ENCODE measurements at regions not wholly inside any gene's neighbourhood (a gene's known extent, or its start where the extent isn't known, plus 50 kb on each side); places are given as distances from the start of the nearest gene placed in this dataset.
"Not testable (repeated sequence)": the region's sequence is repeated elsewhere in the genome, so short reads cannot be mapped to it uniquely, and the experiment has no call there.

DNA sequence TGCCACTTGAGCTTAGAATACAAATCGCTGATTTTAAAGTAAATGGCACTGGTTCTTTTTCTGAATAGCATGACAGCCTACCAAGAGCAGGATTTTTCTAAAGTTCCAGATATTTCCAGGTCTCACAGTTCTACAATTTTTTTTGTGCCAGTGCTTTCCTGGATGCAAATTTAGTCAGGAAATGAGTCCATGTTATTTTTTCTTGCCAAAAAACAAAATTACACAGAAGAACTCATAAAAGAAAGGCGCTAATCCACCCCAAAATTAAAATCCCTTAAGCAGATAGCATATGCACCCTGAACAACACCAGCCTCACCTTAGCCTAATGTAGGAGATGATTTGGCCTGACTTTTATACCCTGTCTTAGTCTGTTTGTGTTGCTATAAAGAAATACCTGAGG, 86.4 kb upstream of the ARG1 start:
- no peak overlapping the region for H3K27ac ChIP-seq
- no peak for DNase-seq (ENCODE audit: low read depth, low spot score)

DNA sequence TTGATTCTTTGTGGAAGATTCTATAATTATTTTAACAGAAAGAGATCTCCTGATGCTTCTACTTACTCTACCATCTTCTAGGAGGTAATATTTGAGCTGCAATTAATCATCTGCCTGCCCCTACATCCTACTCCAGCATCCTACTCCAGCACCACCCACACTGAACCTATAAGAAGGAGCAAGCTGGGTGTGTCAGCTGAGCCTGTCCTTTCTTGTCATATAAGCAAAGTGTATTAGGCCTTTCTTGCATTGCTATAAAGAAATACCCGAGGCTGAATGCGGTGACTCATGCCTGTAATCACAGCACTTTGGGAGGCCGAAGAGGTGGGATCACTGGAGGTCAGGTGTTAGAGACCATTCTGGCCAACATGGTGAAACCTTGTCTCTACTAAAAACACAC, 84.2 kb upstream of the ARG1 start:
- peak; percentile 40 for DNase-seq (ENCODE audit: low read depth, low spot score)
- H3K27ac ChIP-seq, result no peak overlapping the region

DNA sequence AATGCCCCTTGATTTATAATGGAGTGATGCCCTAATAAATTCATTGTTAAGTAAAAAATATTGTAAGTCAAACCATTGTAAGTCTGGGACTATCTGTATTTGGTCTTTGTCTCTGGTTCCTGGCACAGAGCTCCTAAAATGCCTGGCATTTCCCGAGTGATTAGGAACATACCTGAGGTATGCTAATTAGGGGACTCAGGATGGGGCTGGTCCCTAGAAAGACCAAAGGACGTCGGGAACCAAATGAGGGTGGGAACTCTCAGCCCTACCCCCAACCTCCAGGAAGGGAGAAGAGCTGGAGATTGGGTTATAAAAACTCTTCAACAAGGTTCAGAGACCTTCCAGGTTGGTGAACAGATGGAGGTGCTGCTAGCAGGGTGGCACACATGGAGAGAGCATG, 82.6 kb upstream of the ARG1 start:
- no peak for DNase-seq (ENCODE audit: low read depth, low spot score)
- no peak overlapping the region for H3K27ac ChIP-seq

GRCh38 chr6:131492932-131493573, 80.0 kb upstream of the ARG1 start:
- no peak for DNase-seq (ENCODE audit: low read depth, low spot score)
- no peak overlapping the region for H3K27ac ChIP-seq

DNA sequence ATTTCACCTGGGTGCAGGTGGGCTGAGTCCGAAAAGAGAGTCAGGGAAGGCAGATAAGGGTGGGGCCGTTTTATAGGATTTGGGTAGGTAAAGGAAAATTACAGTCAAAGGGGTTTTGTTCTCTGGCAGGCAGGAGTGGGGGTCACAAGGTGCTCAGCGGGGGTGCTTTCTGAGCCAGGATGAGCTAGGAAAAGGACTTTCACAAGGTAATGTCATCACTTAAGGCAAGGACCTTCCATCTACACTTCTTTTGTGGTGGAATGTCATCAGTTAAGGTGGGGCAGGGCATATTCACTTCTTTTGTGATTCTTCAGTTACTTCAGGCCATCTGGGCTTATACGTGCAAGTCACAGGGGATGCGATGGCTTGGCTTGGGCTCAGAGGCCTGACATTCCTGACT, 68.6 kb upstream of the ARG1 start:
- H3K27ac ChIP-seq; DNase-seq (ENCODE audit: low read depth, low spot score): not testable (repeated sequence)

GRCh38 chr6:131510094-131510493, 62.9 kb upstream of the ARG1 start:
- H3K27ac ChIP-seq, result no peak overlapping the region
- no peak for DNase-seq (ENCODE audit: low read depth, low spot score)

- H3K27ac ChIP-seq, result no peak overlapping the region
- DNase-seq (ENCODE audit: low read depth, low spot score), result no peak
Observed at GRCh38 chr6:131510591-131510990, 62.4 kb upstream of the ARG1 start.

GRCh38 chr6:131519670-131520436, 53.2 kb upstream of the ARG1 start:
- peak; percentile 6 for DNase-seq (ENCODE audit: low read depth, low spot score)
- no peak overlapping the region for H3K27ac ChIP-seq
